Occipital lobe (tissue), 1 donor: ENCODE measurements at regions not wholly inside any gene's neighbourhood (a gene's known extent, or its start where the extent isn't known, plus 50 kb on each side); places are given as distances from the start of the nearest gene placed in this dataset.
A peak's percentile ranks its signal among the peaks of the same experiment; 100 is the strongest.

Experiments used
- DNase-seq: peaks from one replicate; lab custom pipeline; 2025; lab: John Stamatoyannopoulos, UW

DNA sequence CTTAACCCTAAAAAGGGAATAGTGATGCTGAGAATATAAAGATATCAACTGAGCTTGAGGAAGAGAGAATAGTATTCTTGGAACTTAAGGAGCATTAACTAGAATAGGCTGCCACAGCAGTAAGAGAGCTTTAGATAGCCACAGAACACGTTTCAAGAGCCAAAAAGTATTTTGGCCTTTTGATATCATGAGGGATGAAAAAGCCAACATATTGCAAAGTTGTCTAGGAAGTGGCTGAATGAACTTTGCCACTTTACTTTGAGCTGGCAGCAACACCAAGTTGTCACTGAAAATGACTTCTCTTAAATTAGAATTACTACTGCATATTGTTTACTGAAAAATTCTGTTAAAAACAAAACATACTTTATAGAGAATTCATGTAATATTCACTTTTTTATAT, 1476.2 kb downstream of the MRPL39 start:
- no peak for DNase-seq

DNA sequence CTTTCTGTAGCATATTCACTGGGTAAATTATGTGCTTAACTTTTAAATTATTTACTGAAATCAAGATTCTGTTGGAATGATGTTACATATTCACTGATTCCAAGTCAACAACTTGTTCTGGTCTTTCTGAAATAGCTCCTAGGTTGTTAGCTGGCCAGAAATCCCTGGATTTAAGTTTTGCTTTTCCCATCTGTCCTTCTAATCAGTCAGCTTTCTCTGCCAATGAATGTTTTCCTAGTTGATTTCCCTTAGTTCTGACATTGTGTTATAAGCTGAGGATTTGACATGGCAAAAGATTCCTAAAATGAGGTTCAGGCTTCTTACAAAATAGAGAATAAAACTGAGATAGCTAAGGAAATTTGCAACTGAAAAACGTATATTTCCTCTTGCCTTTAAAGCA, 1479.6 kb downstream of the MRPL39 start:
- DNase-seq: no peak

- no peak for DNase-seq
Observed at GRCh38 chr21:24123785-24124184, 1483.5 kb downstream of the MRPL39 start.

GRCh38 chr21:24118738-24119459, 1488.4 kb downstream of the MRPL39 start:
- DNase-seq: no peak

- no peak for DNase-seq
Observed at GRCh38 chr21:24115141-24115540, 1492.1 kb downstream of the MRPL39 start.

- DNase-seq: no peak
Observed at GRCh38 chr21:24112020-24112419, 1495.3 kb downstream of the MRPL39 start.

- DNase-seq: no peak
Observed at GRCh38 chr21:24110846-24111245, 1496.4 kb downstream of the MRPL39 start.

DNA sequence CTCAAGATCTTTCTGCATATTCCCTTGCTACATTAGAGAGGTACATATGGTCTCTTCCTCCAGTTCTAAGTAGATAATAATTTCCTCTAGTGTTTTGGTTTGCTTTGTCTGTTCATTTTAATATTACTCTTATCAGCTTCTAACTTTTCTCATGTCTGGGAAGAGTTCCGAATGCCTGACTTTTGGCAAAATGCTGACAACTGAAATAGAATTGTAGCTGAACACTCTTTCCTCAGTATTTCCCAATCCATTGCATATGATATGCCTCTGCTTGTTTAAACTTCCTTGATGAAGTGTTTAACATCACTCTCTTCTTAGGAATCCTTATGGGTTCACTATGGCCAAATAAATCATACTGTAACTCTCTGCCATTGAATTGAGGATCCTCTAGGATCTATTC, 1510.1 kb downstream of the MRPL39 start:
- no peak for DNase-seq

DNA sequence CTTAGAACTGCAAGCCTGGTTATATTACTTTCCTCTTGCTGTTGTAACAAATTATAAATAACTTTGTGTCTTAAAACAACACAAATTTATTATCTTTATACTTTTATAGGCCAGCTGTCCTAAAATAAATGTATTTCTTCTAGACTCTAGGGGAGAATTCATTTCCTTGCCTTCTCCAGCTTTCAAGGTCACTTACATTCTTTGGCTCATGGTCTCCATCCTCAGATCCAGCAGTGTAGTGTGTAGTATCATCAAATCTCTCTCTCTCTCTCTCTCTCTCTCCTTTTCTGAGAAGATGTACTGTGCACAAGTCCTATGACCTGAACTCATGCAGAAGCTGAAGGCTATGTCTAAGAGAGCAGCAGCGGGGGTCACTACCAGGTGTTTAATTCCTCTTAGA, 1510.6 kb downstream of the MRPL39 start:
- DNase-seq: no peak

DNA sequence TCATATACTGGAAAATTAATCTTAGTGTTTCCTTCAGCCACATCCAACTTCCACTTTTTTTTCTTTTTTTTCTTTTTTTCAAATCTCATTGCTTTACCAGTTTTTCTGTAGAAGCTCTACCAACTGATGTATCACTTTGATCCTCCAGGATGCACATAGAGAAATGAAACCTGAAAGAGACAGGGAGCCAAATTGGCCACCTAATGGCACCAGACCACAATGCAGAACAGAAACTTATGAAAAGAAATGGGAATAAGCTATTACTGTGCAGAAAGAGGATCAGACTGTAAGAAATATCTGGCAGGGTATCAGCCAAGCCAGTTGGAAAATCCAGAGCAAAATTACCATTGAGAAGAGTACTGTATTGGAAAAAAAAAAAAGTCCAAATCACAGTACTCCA, 1514.2 kb downstream of the MRPL39 start:
- no peak for DNase-seq

DNA sequence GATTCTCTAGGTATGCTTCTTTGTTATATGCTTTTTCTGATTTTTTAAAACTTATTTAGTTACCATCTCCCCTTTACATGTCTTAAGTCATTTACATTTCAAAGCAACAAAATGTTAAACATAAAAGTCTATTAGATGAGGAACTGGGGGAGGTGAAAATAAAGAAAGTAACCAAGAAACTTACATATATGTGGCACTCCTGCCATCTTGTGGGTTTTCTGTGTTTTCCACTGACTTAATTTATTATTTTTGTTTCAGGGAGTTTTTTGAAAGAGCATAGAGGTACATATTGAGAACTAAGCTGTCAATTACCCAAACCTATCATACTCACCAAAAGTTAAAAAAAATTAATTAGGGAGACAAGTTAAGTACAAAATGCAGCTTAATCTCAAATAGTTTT, 1531.1 kb downstream of the MRPL39 start:
- DNase-seq: no peak

- no peak for DNase-seq
Observed at GRCh38 chr21:24055696-24056095, 1551.6 kb downstream of the MRPL39 start.

GRCh38 chr21:24050231-24050630, 1557.0 kb downstream of the MRPL39 start:
- no peak for DNase-seq

DNA sequence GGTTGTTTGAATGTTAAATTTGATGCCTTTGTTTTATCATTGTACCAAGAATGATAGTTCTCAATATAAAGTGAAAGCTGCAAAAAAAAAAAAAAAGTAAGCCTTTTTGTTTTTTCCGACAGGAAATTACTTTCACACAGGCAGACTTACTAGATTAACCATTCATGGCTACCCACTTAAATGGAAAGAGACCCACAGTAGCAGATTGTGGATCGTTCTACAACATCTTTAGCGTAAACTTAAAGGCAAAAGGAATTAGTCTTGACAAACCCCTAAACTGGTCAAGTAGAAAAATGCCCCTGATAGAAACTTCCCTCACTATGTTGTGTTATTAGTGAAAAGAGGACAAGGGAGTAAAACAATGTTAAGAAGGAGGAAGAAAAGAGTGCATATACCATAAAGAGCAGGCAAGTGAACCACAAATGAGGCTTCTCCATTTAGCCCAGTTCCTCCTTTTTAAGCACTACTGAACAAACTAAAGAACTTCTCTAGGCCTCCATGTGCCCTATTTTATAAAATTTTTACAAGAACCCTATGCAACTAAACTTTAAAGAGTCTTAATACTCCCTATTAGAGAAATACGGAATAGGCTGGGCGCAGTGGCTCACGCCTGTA, 1560.3 kb downstream of the MRPL39 start:
- no peak for DNase-seq

DNA sequence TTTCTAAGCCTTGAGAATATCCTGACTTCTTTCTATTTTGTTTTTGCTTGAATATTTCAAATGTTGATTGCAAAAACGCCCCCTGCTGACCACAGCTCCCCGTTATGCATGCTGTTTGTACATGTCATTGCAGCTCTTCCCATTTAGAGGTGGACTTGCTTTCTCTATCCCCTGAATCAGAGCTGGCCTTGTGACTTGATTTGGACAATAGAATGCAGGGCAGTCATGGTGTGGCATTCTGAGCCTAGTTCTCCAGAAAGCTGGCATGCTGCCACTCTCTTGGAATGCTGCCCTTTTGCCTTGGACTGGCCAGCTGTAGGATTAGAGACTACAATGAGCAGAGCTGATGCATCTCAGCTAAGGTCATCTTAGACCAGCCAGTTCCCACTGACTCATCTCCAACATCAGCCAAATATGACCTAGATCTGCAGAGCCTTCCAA, 1561.5 kb downstream of the MRPL39 start:
- peak; percentile 93 for DNase-seq

DNA sequence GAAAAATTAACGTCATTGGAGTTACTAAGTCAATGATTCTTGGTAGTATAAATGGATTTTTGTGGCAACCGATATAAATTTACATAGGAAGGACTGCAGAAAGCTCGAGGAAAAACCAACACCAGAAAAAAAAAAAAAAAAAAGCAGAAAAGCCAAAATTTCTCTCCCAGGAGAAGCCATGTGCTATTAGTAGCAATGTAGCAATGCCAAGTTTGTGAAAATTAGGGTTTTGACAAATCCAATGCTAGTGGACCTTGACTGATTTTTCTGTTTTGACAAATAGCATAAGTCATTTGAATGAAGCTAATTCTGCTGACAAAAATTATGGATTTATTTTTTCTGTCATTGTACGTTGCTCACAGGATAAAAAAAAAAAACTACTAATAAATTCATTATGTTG, 1561.9 kb downstream of the MRPL39 start:
- no peak for DNase-seq

DNA sequence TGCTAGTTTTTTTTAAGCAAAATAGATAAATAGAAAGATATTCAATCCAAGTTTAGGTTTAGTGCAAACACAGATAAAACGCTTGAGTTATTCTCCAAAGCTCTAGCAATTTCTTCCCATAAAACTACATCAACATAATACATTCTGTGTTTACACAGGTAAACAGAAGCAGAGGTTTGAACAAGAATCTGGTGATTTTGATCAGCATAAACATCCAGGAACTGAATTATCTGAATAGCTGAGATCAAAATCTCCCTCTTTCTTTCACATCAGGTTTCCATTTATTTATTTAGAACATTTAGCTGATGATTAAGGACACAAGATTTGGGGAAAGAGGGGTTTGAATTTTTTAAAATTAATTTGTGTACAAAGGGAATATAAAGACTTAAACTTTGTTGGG, 1564.6 kb downstream of the MRPL39 start:
- DNase-seq: no peak

GRCh38 chr21:24032709-24033232, 1574.5 kb downstream of the MRPL39 start:
- DNase-seq: no peak

DNA sequence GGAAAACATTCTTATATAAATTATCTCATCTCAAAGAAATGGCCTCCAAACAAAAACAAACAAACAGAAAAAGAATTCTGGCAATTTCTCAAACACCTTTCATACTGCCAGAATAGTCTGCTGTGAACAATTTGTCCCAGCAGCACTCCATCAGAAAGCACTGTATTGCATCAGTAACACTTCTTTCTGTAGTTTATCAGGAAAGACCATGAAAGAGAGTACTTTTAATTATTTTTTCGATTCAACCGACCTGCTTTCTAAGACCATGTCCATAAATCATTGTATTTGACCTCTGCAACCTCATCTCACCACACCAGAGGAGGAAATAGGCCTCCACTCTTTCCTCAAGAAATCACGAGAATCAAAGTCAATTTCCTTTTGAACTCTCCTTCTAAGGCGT, 1579.9 kb downstream of the MRPL39 start:
- DNase-seq: no peak

GRCh38 chr21:24025101-24025500, 1582.2 kb downstream of the MRPL39 start:
- no peak for DNase-seq

DNA sequence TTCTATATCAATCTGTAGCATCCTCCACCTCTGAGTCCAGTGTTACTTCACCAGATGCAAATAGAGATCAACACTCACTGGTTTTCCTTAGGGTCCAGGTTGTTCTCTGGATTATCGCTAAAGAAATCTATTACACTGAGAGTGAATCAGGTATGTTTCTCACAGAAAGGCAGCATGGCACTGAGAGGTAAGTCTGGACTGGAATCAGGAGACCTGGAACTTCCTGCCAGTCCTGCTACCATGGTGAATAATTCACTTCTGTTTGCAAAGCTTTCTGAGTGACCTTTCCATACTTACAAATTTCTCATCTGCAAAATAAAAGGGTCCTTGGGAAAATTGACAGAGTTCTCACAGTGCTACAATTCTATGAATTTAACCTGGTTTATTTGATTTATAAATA, 1583.3 kb downstream of the MRPL39 start:
- DNase-seq: no peak

- DNase-seq: no peak
Observed at GRCh38 chr21:24023402-24023801, 1583.9 kb downstream of the MRPL39 start.

DNA sequence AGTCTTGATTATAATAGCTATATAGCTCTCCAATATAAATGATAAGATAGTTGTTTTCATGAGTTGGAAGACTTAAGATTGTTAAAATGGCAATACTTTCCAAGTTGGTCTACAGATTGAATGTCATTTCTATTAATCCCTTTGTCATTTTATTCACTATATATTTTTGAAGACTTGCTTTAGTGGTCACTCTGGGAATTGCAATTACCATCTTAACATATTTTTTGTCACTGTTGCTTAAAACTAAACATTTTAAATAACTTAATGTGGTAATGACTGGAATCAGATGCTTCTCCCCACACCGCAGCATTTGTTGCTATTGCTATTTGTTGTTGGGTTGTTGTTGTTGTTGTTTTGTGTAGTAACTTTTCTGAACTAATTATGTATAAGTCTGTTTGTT, 1592.9 kb downstream of the MRPL39 start:
- no peak for DNase-seq
